Mucosa of descending colon (tissue), 3 donors: ENCODE measurements at regions not wholly inside any gene's neighbourhood (a gene's known extent, or its start where the extent isn't known, plus 50 kb on each side); places are given as distances from the start of the nearest gene placed in this dataset.
A peak's percentile ranks its signal among the peaks of the same experiment; 100 is the strongest.

Experiments
- ATAC-seq: fragments of 200-7000 bp; cut with Tn5 transposase; one replicate; pipeline ENCODE4 v1.9.1; 2020; ENCODE audit warnings: mild to moderate bottlenecking, moderate library complexity
- DNase-seq, 3 donors: peaks; one replicate each; pipeline ENCODE4 v3.0.0-alpha.2; 2020
- H3K36me3 ChIP-seq: fragments of 200-600 bp; one replicate; pipeline ENCODE4 v1.8.0; 2021; ENCODE audit warnings: low read depth, mild to moderate bottlenecking
- H3K4me1 ChIP-seq: fragments of 200-600 bp; one replicate; pipeline ENCODE4 v1.8.0; 2021; ENCODE audit warnings: low read depth, mild to moderate bottlenecking
- H3K4me3 ChIP-seq: fragments of 200-600 bp; one replicate; pipeline ENCODE4 v1.8.0; 2021; ENCODE audit warnings: mild to moderate bottlenecking
- H3K9me3 ChIP-seq: fragments of 200-600 bp; one replicate; pipeline ENCODE4 v1.8.0; 2021; ENCODE audit warnings: mild to moderate bottlenecking
- intact Hi-C, 2 donors: fragments of 100-400 bp; cut with DNase I in 1 of 2; cut with micrococcal nuclease in 1 of 2; formaldehyde crosslinking; loops; one replicate each; pipeline versions ENCODE4 v1.11.0 to v1.11.1; 2022; cut with DNase I, micrococcal nuclease
- TF ChIP-seq, protein P1 (sequence below): fragments of 200-600 bp; IDR thresholded peaks from one replicate; pipeline ENCODE4 v1.8.0; 2022; ENCODE audit warnings: antibody characterized with exemption, mild to moderate bottlenecking
- donor health status: DM: no; HTN: no; CAD: no; lungs with moderate emphysema.
- donor health status: DM: no; HTN: no; CAD: no.
- donor health status: DM: no; HTN: yes; CAD: no.

- H3K4me1 ChIP-seq = no peaks in the 10 kb centered on the region
- ATAC-seq = no peak
- intact Hi-C loops = no loop called here
- no peaks in the 10 kb centered on the region for H3K9me3 ChIP-seq
- TF ChIP-seq, protein P1, sequence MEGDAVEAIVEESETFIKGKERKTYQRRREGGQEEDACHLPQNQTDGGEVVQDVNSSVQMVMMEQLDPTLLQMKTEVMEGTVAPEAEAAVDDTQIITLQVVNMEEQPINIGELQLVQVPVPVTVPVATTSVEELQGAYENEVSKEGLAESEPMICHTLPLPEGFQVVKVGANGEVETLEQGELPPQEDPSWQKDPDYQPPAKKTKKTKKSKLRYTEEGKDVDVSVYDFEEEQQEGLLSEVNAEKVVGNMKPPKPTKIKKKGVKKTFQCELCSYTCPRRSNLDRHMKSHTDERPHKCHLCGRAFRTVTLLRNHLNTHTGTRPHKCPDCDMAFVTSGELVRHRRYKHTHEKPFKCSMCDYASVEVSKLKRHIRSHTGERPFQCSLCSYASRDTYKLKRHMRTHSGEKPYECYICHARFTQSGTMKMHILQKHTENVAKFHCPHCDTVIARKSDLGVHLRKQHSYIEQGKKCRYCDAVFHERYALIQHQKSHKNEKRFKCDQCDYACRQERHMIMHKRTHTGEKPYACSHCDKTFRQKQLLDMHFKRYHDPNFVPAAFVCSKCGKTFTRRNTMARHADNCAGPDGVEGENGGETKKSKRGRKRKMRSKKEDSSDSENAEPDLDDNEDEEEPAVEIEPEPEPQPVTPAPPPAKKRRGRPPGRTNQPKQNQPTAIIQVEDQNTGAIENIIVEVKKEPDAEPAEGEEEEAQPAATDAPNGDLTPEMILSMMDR = peak; percentile 14
- no peaks in the 10 kb centered on the region for H3K36me3 ChIP-seq
- DNase-seq = peak in 1 of 3 donors; percentile 14
- H3K4me3 ChIP-seq = no peak overlapping the region
Measured at GRCh38 chr3:76044601-76045600, 259.6 kb upstream of the ZNF717 start.

- DNase-seq (no peak), ATAC-seq (no peak)
- Histone ChIP-seq H3K9me3 (no peaks in the 10 kb centered on the region), H3K4me1 (no peaks in the 10 kb centered on the region), H3K36me3 (no peaks in the 10 kb centered on the region), H3K4me3 (no peak overlapping the region)
- TF ChIP-seq, protein P1 = no peak
- intact Hi-C loops = no loop called here
Measured at GRCh38 chr3:76047368-76047767, 262.0 kb upstream of the ZNF717 start.

GRCh38 chr3:76049776-76050175 lies 264.4 kb upstream of the ZNF717 start:
- TF ChIP-seq, protein P1 = no peak
- H3K36me3 ChIP-seq = no peaks in the 10 kb centered on the region
- no peaks in the 10 kb centered on the region for H3K9me3 ChIP-seq
- intact Hi-C loops = no loop called here
- H3K4me1 ChIP-seq = no peaks in the 10 kb centered on the region
- no peak for ATAC-seq
- DNase-seq = no peak
- H3K4me3 ChIP-seq = no peak overlapping the region

DNA sequence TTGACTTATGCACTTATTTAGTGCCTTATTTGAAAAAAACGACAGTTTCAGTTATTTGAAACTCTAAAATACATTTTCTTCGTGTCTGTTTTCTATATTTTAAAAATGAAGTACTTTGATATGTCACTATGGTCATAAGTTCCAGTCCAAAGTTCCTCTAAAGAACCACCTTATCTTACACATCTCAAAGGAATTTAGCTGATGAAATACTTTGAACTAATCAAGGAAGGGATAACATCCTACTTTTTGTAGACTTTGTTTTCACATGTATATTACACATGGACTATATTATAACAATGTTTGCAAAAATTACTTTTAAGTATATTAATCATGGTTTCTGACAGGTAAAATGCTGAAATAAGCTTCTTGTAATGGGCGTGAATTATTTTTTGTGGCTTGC lies 265.8 kb upstream of the ZNF717 start:
- DNase-seq (no peak), ATAC-seq (no peak)
- TF ChIP-seq, protein P1 = no peak
- Histone ChIP-seq H3K9me3 (peaks cover 4% of the 10 kb centered on the region), H3K4me1 (no peaks in the 10 kb centered on the region), H3K36me3 (no peaks in the 10 kb centered on the region), H3K4me3 (no peak overlapping the region)
- intact Hi-C loops = no loop called here

DNA sequence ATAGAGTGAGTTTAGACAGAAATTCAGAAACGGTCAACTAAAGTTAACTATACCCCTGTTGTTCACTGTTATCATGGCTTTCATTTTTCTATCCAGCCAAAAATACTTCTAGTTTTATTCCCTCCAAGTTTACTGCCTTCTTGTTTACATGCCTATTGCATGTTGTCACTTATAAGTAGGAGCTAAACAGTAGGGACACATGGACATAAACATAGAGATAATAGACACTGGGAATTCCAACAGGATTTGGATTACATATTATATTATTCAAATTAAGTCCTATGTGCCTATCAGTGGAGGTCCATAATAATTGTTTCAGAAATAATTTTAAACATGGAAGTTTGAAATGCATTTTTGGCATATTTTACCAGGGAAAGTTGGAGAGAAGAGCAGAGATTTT lies 269.1 kb upstream of the ZNF717 start:
- Histone ChIP-seq H3K9me3 (peaks cover 4% of the 10 kb centered on the region), H3K36me3 (no peaks in the 10 kb centered on the region), H3K4me1 (no peaks in the 10 kb centered on the region), H3K4me3 (no peak overlapping the region)
- intact Hi-C loops = no loop called here
- ATAC-seq (no peak), DNase-seq (no peak)
- TF ChIP-seq, protein P1 = no peak
